H54 (cell line): ENCODE measurements at regions not wholly inside any gene's neighbourhood (a gene's known extent, or its start where the extent isn't known, plus 50 kb on each side); places are given as distances from the start of the nearest gene placed in this dataset.

Source experiments
- DNase-seq: peaks from one replicate; pipeline ENCODE4 v3.0.0; 2011; ENCODE audit warnings: low spot score, mixed read lengths; ENCODE audit not compliant: insufficient read length
- FAIRE-seq: peaks from 3 replicates; lab custom pipeline; 2011; peaks lifted over from hg19 to GRCh38; lab: Jason Lieb, UNC
- POLR2A ChIP-seq: IDR thresholded peaks from 2 replicates; pipeline ENCODE4 v1.6.1; 2011; ENCODE audit warnings: low read depth, mild to moderate bottlenecking, low read length

DNA sequence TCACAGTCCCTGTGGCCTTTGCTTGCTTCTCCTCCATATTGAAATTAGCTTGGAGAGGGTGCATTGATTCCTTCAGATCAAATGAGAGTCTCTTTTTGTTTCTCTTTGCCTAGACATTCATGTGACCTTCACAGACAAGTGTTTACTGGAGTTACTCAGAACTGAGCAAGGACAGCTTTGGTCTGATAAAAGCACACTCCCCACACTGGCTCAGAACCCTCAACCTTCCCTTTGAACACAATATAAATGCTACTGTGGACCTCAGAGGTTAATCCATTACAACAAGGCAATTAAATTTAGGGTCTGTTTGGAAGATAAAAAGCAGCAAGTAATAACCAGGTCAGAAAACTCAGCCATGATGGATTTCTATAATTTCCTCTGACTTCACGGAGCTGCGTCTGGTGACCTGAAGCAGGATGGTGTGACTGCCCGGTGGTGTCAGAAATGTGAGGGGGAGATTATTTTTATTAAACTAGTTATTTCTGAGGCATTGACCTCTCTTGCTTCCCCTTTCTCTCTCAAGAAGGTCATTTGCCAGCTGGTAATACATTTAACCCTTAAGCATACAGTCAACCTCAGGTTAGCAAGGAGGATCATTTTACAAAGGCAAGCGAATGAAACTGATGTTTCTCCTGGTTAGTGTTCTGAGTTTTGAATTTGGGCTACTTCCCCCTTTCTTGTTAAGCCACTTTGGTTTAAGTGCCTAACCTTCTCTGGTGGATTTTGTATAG, 208.2 kb downstream of the CLIC5 start:
- DNase-seq (no peak), FAIRE-seq (no peak)
- no peak for TF ChIP-seq POLR2A

DNA sequence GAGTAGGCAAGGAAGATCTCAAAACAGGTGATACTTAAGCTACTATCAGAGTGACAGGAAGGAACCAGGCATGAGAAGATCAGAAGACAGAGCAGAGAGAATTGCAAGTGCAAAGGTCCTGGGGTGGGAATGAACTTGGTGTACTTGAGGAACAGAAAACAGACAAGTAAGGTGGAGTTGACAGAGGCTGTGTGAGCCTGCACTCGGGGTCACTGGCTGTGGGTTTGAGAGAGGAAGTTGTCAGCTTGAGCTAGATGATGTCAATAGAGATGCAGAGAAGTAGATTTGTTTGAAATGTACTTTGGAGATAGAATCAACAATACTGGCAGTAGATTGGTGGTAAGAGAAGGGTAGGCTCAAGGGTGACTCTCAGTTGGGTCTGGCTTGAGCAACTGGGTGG, 209.5 kb downstream of the CLIC5 start:
- no peak for TF ChIP-seq POLR2A
- FAIRE-seq (no peak), DNase-seq (no peak)

DNA sequence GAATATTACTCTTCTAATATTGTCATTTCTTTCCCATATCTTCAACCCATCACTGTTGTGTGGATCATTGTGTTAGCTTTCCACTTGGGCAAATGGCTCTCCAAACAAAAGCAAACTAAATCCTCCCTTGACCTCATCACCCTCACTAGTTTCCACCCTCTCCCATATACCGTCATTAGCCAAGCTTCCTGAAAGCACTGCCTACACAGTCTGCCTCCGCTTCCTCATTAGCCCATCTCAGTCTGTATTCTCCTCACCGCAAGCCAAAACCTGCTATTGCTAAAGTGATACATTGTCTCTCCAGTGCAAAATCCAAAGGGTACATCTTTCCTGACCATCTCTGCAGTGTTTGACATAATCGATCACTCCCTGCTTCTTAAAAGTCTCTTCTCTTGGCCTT, 212.6 kb downstream of the CLIC5 start:
- FAIRE-seq (no peak), DNase-seq (no peak)
- TF ChIP-seq POLR2A = no peak

DNA sequence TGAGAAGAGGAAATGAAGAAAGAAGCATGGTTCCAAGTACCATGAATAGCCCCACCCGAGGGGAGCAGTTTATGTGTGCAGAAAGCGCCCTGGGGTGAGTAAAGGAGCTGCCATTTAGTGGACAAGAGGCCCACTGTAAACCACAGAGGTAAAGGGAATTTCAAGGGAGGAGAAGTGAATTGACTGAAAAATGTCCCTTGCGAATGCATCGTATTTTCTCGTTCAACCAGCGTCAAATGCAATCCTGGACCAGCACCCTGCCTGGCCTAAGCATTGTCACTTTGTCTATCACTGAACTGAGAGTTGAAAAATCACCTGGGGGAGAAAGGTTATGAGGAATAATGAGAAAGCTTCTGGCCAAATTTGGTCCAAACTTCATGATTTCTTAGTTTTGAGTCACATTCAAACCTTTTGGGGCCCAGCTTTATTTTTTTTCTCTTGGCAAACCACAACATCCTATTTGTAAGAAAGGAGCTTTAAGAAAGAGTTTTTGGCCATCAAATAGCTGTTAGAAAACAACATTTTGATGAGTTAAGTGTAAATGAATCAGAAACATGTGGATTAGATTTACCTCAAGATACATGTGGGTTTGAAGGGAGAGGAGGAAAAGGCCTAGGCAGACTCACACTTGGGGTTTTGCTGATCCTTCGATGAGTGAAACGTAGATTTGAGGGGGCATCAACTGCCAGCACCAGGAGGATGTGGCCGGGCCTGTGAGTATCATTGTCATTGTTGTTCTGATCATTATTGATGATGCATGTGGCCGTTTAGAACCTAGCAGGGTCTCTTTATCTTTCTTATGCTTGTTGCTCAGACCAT, 214.0 kb downstream of the CLIC5 start:
- DNase-seq = no peak
- FAIRE-seq = no peak
- no peak for TF ChIP-seq POLR2A

DNA sequence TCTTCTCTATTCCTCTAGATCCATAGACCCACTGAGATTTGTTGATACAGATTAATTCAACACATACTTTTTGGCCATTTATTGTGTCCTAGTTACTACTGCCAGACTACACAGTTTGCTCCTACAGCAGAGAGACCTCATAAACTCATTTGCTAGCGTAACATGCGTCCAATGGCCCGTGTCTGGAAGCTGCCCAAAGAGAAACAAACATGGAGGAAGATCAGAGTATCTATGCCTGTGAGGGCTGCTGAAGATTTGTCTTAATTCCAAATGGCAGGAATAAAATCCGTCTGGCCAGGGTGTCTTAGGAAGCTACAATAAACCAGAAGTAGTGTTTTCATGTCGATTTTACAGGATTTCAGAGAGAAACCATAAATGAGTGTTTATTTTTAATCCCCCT, 214.7 kb downstream of the CLIC5 start:
- TF ChIP-seq POLR2A = no peak
- FAIRE-seq (no peak), DNase-seq (no peak)

DNA sequence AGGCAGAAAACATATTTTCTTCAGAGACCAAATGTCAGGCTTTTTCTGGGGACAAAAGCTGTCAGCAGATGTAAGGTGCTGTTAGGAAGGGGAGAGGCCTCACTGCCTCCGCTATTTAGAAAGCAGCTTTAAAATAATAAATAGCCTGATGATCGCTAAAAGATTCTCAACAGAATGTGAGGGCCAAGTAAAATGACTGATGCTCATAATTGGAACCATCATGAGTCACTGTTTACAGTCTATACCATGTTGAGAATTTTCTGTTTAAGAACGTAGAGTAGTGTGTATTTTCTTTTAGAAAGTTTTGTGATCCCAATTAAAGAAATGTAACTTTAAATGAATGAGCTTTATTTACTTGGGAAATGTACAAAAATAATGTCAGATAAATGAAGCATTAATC, 220.0 kb downstream of the CLIC5 start:
- TF ChIP-seq POLR2A = no peak
- FAIRE-seq = no peak
- no peak for DNase-seq

DNA sequence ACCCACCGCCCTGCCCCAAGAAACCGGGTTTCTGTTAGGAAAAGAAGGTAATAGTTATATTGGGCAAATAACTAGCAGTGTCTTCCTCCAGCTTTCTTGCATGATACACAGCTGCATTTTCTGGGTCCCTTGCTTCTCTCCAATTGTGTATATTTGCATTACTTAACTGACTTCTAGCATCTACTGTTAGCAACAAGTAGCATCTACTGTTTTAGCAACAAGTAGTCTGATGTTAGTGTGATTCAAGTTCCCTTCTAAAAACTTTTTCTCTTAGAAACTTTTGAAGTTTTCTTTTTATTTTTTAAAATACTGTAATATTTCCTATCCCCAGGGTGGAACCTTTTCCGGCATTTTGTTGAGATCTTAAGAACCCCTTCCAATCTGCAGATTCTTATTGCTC, 221.2 kb downstream of the CLIC5 start:
- DNase-seq = no peak
- FAIRE-seq = no peak
- TF ChIP-seq POLR2A = no peak

DNA sequence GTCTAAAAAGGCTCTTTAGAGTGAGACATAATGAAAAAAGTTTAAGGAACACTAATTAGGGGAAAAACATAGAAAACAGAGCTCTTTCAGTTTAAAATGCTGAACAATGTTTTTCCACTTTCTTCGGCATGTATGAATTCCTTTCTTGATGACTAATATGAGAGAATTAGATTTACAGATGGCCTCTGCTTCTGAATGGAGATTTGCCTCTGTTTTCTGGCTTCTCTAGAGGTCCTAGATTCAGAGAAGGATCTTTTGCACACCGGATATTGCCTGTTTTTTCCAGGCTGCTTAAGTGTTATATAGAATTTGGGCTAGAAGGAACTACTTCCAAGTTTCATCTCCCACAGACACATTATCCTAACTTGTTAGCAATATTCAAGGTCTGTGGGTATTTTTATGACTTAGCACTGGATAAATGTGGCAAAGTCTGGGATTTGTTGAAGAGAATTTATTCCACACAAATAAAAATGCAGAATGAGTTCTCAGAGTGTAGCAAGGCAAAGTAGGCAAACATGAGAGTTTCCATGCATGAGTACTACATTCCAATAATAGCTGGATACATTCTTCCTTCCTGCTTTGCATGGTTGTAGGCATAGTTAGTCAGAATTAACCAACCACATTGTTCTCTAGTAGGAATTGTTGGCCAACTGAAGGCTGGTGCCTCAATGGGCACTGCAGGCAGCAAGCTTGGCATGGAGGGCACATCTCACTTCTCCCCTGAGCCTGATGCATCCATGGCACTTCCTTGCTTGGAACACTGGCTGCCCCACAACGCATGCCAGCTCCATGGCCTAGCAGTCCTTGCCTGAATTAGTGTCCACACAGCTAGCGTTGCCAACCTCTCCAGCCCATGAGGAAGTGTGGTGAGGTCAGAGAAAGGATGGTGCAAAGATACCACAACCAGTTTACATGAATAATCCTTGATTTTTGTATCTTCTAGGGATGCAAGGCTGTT, 224.2 kb downstream of the CLIC5 start:
- TF ChIP-seq POLR2A = no peak
- peak; percentile 57 for FAIRE-seq
- DNase-seq = peak; percentile 28

DNA sequence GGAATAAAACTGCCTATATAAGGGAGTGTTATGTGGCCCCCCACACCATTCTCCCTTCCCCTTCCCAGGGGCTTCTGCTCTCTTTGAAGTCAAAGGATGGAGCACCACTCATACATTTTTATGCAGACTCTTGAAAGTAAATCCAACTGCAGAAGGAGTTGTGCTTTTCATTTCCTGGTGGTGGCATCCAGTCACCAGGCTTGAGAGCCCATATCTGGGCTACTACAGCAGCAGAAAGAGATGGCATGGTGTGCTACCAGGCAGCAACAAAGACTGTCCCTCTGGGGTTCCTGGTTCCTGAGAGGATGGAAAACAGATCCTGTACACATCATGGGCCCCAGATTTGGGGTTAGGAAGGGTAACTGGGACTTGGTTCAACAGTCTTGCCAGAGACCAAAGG, 226.4 kb downstream of the CLIC5 start:
- no peak for DNase-seq
- no peak for FAIRE-seq
- no peak for TF ChIP-seq POLR2A

DNA sequence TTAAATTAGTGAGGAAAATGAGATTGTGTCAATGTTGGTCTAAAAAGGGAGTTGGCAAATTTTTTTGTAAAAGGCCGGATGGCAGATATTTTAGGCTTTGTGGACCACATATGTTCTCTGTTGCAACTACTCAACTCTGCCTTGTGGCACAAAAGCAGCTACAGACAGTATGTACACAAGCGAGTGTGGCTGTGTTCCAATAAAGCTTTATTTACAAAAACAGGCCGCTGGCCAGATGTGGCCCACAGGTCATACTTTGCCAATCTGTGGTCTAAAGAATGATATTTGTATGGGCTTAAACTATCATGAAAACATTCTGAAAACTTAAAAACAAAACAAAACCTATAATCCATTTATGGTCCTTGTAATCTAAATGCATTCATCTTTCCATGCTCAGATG, 228.3 kb downstream of the CLIC5 start:
- DNase-seq (no peak), FAIRE-seq (no peak)
- no peak for TF ChIP-seq POLR2A

DNA sequence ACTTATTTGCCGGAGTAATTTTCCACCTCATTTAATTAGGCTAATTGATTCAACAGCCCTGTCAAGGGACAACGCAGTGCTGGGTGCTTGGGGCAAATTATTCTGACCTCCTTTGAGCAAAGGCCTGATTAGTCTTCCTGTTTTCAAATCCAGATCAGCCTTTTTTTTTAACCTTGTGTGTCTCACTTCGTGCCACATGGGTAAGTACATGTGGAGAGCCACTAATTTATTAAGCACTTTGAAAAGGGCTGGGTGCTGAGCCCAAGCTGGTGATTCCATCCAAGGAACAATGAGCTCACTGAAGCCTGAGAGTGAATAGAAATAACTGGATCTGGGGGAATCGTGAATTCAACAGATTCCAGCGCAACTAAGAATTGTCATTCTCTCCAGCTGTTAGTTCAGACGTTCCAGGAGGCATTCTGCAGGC, 229.3 kb downstream of the CLIC5 start:
- no peak for FAIRE-seq
- TF ChIP-seq POLR2A = no peak
- no peak for DNase-seq

DNA sequence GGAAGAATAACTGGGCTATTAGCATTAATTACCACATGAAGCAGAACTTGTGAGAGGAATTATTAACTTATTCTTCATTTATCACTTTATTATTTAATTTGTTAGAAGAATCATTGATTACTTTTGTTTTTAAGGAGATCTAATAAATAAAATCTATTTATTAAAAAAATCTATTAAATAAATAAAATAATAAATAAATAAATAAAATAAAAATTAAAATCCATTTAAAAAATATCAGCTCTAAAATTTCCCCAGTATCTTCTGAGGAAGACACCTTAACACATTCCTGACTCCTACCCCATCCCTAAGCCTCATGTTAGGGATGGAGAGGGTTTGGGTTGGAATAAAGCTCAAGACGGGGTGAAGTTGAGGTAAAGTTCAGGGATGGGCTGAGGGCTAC, 231.4 kb downstream of the CLIC5 start:
- DNase-seq = no peak
- no peak for FAIRE-seq
- no peak for TF ChIP-seq POLR2A

DNA sequence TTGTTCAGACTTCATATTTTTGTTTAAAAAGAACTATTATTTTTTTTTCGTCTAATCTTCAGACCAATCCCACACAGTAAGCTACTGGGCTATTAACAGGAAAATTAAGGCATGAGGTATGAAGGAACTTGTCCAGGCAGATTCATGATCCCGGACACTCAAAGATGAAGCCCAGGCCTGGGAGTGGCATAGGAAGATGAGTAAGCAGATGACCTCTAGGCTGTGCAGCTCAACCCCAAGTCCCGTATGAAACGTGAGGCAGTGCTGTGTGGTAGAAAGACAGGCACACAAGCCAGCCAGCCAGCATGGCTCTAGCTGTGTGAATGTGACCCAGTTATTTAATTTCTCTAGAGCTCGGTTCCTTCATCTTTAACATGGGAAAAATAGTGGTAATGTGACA, 231.9 kb downstream of the CLIC5 start:
- DNase-seq (no peak), FAIRE-seq (no peak)
- TF ChIP-seq POLR2A = no peak

DNA sequence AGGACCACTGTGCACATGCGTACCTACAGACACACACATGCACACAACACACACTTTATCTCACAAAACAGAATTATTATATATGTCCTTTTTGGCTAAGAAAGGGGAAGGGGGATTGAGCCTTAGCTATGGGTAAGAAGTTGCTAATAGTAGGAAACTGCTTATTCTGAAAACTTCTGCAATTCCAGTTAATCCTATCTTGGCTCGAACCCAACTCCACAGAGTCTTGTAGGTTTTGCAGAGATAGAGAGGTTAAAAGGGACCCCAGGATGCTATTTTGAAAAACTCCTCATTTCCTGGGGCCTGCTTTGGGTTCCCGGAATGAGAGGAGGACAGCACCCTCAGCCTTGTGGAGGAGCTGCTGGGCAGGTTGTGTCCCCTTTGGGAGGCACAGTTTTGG, 233.8 kb downstream of the CLIC5 start:
- FAIRE-seq = no peak
- DNase-seq = no peak
- no peak for TF ChIP-seq POLR2A
